Memory B cell (primary cell): ENCODE measurements at regions not wholly inside any gene's neighbourhood (a gene's known extent, or its start where the extent isn't known, plus 50 kb on each side); places are given as distances from the start of the nearest gene placed in this dataset.

Experiments
- ATAC-seq: fragments of 150-1000 bp; cut with Tn5 transposase; 2 replicates; pipeline ENCODE4 v1.10.0; 2021; ENCODE audit warnings: low read depth, mild to moderate bottlenecking, moderate library complexity
- DNase-seq, 2 donors: peaks; one replicate each; pipeline ENCODE4 v3.0.0; 2022; ENCODE audit warnings: low spot score in 2 of 2
- H3K27ac Mint-ChIP-seq: one replicate; pipeline ENCODE4 v1.8.0; 2022; ENCODE audit warnings: mild to moderate bottlenecking, moderate library complexity, mixed read lengths
- H3K27me3 Mint-ChIP-seq: one replicate; pipeline ENCODE4 v1.8.0; 2022; ENCODE audit warnings: mixed read lengths
- H3K36me3 Mint-ChIP-seq: one replicate; pipeline ENCODE4 v1.8.0; 2022; ENCODE audit warnings: mild to moderate bottlenecking, mixed read lengths
- H3K4me1 Mint-ChIP-seq: one replicate; pipeline ENCODE4 v1.8.0; 2022; ENCODE audit warnings: mixed read lengths
- H3K4me3 Mint-ChIP-seq: one replicate; pipeline ENCODE4 v1.8.0; 2022; ENCODE audit warnings: mild to moderate bottlenecking, moderate library complexity, mixed read lengths
- H3K9me3 Mint-ChIP-seq: one replicate; pipeline ENCODE4 v1.8.0; 2022; ENCODE audit warnings: mixed read lengths

GRCh38 chr2:226136739-226137138 lies 662.9 kb downstream of the IRS1 start:
- Mint-ChIP-seq H3K4me1 (peaks cover 10% of the 10 kb centered on the region), H3K9me3 (no peaks in the 10 kb centered on the region), H3K4me3 (no peak overlapping the region), H3K27ac (peak overlapping the region; percentile 45), H3K36me3 (no peaks in the 10 kb centered on the region), H3K27me3 (no peaks in the 10 kb centered on the region)
- peak in 1 of 2 donors; percentile 0 for DNase-seq
- peak; percentile 72 for ATAC-seq

DNA sequence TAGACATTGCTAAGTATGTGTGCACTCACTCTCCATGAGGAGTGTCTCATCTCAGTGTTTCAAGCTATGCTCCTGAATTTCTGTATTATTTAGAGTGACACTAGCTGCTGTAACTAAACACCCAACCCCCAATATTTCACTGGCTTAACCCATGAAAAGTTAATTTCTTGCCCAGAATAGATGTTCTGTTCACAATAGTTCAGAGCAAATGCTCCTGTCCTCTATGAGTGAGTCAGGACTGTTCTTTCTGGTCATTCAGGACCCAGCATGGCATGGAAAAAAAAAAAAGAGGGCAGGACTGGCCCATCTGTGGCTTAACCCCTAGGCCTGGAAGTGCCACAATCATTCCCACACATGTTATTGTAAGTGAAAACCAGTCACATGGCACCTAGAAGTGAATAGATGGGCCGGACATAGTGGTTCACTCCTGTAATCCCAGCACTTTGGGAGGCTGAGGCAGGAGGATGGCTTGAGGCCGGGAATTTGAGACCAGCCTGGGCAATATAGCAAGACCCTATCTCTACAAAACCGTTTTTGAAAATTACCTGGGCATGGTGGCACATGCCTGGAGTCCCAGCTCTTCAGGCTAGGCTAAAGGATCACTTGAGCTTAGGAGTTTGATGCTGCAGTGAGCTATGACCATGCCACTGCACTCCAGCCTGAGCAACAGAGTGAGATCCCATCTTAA lies 663.6 kb downstream of the IRS1 start:
- ATAC-seq (no peak), DNase-seq (no peak)
- Mint-ChIP-seq H3K27me3 (no peaks in the 10 kb centered on the region), H3K9me3 (no peaks in the 10 kb centered on the region), H3K36me3 (no peaks in the 10 kb centered on the region), H3K4me1 (peaks cover 10% of the 10 kb centered on the region), H3K4me3 (no peak overlapping the region), H3K27ac (peak overlapping the region; percentile 45)

- no peaks in the 10 kb centered on the region for H3K36me3 Mint-ChIP-seq
- ATAC-seq, result no peak
- no peak for DNase-seq
- H3K4me3 Mint-ChIP-seq, result no peak overlapping the region
- no peaks in the 10 kb centered on the region for H3K27me3 Mint-ChIP-seq
- no peaks in the 10 kb centered on the region for H3K9me3 Mint-ChIP-seq
- H3K27ac Mint-ChIP-seq, result no peak overlapping the region
- peaks cover 10% of the 10 kb centered on the region for H3K4me1 Mint-ChIP-seq
These were observed 667.1 kb downstream of the IRS1 start for GRCh38 chr2:226132323-226133215.

DNA sequence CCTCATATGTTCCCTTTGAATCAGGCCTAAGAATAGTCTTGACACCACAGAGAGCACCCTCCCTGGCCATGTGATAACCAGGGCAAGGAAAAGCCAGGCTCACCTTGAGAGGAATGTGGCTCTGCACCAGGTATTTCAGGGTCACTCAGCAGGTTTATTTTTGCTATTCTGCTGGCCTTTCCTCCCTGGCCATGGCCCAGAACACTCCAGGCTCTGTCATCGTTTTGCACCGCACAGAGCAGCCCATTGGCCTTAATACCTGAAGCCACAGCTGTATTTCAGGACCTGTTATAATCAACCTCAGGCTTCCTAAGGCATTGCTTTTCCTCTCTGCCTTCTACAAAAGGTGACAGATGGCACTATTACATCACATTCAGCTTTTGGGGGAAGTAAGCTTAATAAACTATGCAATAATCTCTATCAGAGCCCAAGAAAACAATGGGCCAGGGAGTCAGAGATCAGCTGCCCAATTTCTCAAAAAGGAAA lies 668.3 kb downstream of the IRS1 start:
- no peaks in the 10 kb centered on the region for H3K9me3 Mint-ChIP-seq
- H3K27ac Mint-ChIP-seq, result no peak overlapping the region
- DNase-seq (no peak), ATAC-seq (no peak)
- no peak overlapping the region for H3K4me3 Mint-ChIP-seq
- H3K27me3 Mint-ChIP-seq, result peaks cover 1% of the 10 kb centered on the region
- no peaks in the 10 kb centered on the region for H3K4me1 Mint-ChIP-seq
- no peaks in the 10 kb centered on the region for H3K36me3 Mint-ChIP-seq

DNA sequence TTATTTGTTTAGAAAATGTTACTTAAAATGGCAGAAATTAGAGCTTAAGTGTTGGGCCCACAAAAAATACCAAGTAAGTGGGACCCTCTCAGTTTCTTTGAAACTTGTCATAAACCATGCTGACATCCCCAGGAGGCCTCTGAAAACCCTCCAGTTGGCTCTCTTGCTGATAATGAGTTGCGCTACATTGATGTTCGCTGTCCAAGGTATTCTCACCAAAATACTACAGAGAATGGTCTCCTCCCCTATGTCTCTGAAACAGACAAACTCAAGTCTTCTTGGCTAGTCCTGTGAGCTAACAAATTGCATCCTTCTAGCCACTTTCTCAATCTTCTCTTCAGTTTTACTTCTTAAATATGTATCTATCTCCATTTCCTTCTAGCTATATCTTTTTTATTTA lies 669.4 kb downstream of the IRS1 start:
- Mint-ChIP-seq H3K27ac (no peak overlapping the region), H3K36me3 (no peaks in the 10 kb centered on the region), H3K9me3 (no peaks in the 10 kb centered on the region), H3K4me3 (no peak overlapping the region), H3K27me3 (peaks cover 1% of the 10 kb centered on the region), H3K4me1 (no peaks in the 10 kb centered on the region)
- DNase-seq (no peak), ATAC-seq (no peak)

DNA sequence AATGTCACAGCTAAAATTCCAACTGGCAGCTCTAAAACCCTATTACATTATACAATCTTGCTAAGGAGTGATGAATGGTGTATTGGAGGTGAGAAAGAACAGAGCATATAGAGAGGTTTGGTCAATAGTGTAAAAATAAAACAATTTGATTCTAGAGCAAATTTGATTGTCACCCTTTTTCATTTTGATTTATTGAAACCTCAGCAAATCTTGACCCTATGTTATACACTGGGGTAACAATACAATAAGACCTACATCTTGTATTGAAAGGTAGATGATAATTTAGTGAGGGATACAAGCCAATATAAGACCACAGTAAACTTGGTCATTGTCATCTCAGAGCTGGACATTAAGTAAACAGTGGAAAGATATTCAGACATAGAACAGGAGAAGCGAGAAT lies 671.9 kb downstream of the IRS1 start:
- H3K27me3 Mint-ChIP-seq, result peaks cover 1% of the 10 kb centered on the region
- no peak overlapping the region for H3K4me3 Mint-ChIP-seq
- H3K4me1 Mint-ChIP-seq, result no peaks in the 10 kb centered on the region
- DNase-seq, result no peak
- no peaks in the 10 kb centered on the region for H3K36me3 Mint-ChIP-seq
- no peaks in the 10 kb centered on the region for H3K9me3 Mint-ChIP-seq
- no peak for ATAC-seq
- no peak overlapping the region for H3K27ac Mint-ChIP-seq

DNA sequence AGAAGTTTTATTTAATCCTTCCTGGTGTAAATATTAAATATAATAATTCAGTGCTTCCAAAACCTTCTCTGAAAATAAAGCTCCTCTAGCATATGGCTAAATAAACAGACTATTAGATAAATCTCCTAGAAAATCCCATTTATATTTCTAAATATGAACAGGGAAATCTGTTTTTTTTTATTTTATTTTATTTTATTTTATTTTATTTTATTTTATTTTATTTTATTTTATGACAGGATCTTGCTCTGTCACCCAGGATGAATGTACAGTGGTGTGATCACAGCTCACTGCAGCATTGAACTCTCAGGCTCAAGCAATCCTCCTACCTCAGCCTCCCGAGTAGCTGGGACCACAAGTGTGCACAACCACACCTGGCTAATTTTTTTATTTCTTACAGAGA lies 673.5 kb downstream of the IRS1 start:
- H3K36me3 Mint-ChIP-seq, result no peaks in the 10 kb centered on the region
- H3K27ac Mint-ChIP-seq, result no peak overlapping the region

DNA sequence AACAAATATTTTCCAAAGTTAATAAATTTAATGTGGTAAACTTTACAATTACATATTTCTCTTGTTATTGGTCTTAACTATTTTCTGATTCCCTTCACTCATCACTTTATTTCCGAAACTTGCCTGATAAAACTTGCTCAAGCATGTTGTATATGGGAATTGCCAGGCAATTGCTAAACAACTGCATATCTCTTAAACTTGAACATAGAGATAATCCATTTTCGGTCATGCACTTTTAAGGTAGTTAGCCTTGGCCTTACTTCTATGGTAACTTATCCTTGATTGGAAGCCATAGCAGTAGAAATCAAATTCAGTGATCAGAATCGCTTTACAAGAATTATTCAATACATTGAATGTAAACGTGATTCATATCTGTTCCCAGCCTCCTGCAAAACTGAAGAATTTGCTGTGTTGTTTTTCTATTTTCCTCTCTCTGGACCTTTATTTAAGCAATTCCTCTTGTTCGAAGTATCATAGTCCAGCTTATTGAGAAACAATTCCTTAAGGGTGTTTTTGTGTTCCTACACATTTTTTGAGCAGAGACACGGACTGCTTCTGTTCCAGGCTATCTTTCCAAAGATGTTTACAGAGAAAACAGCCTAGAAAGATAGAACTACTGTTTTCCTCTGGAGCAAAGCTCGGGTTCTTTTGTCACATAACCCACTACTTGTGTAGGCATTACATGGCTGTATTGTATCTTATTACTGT lies 674.3 kb downstream of the IRS1 start:
- Mint-ChIP-seq H3K4me3 (no peak overlapping the region), H3K4me1 (no peaks in the 10 kb centered on the region), H3K9me3 (no peaks in the 10 kb centered on the region), H3K27me3 (peaks cover 1% of the 10 kb centered on the region), H3K36me3 (no peaks in the 10 kb centered on the region), H3K27ac (no peak overlapping the region)
- no peak for DNase-seq
- ATAC-seq, result no peak

More for the DNA sequence above, 673.5 kb downstream of the IRS1 start:
- ATAC-seq (no peak), DNase-seq (no peak)
- Mint-ChIP-seq H3K4me3 (no peak overlapping the region), H3K4me1 (no peaks in the 10 kb centered on the region), H3K27me3 (peaks cover 1% of the 10 kb centered on the region), H3K9me3 (no peaks in the 10 kb centered on the region)

GRCh38 chr2:226124548-226125011 lies 675.0 kb downstream of the IRS1 start:
- H3K36me3 Mint-ChIP-seq, result no peaks in the 10 kb centered on the region
- no peak overlapping the region for H3K4me3 Mint-ChIP-seq
- DNase-seq (no peak), ATAC-seq (no peak)
- H3K27me3 Mint-ChIP-seq, result peaks cover 1% of the 10 kb centered on the region
- H3K4me1 Mint-ChIP-seq, result no peaks in the 10 kb centered on the region
- H3K9me3 Mint-ChIP-seq, result no peaks in the 10 kb centered on the region
- no peak overlapping the region for H3K27ac Mint-ChIP-seq

DNA sequence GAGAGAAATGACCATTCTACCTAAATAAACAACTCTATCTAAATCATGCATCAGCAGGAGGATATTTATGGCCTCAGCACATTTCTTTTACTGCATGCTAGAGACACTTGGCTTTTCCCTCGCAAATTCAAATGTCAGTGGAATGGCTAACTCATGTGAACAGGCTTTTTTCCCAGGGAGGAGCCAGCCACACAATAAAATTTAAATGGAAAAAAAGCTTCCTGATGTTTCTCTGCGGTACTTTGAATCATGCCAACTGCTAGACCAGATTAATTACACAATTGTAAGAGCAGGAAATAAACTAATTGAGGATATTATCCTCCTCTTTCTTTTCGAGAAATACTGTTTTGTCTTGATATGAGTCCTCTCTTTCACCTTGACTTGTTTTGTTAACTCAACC lies 676.3 kb downstream of the IRS1 start:
- H3K9me3 Mint-ChIP-seq, result no peaks in the 10 kb centered on the region
- ATAC-seq (no peak), DNase-seq (no peak)
- H3K27ac Mint-ChIP-seq, result no peak overlapping the region
- no peak overlapping the region for H3K4me3 Mint-ChIP-seq
- no peaks in the 10 kb centered on the region for H3K36me3 Mint-ChIP-seq
- H3K4me1 Mint-ChIP-seq, result no peaks in the 10 kb centered on the region
- H3K27me3 Mint-ChIP-seq, result peaks cover 1% of the 10 kb centered on the region

- Mint-ChIP-seq H3K27ac (no peak overlapping the region), H3K27me3 (no peaks in the 10 kb centered on the region), H3K4me3 (no peak overlapping the region), H3K4me1 (no peaks in the 10 kb centered on the region), H3K36me3 (no peaks in the 10 kb centered on the region), H3K9me3 (no peaks in the 10 kb centered on the region)
- DNase-seq (no peak), ATAC-seq (no peak)
These were observed 677.6 kb downstream of the IRS1 start for GRCh38 chr2:226122041-226122440.

GRCh38 chr2:226121046-226121738 lies 678.4 kb downstream of the IRS1 start:
- DNase-seq (no peak), ATAC-seq (no peak)
- Mint-ChIP-seq H3K4me1 (no peaks in the 10 kb centered on the region), H3K9me3 (no peaks in the 10 kb centered on the region), H3K27me3 (no peaks in the 10 kb centered on the region), H3K27ac (no peak overlapping the region), H3K4me3 (no peak overlapping the region), H3K36me3 (no peaks in the 10 kb centered on the region)

DNA sequence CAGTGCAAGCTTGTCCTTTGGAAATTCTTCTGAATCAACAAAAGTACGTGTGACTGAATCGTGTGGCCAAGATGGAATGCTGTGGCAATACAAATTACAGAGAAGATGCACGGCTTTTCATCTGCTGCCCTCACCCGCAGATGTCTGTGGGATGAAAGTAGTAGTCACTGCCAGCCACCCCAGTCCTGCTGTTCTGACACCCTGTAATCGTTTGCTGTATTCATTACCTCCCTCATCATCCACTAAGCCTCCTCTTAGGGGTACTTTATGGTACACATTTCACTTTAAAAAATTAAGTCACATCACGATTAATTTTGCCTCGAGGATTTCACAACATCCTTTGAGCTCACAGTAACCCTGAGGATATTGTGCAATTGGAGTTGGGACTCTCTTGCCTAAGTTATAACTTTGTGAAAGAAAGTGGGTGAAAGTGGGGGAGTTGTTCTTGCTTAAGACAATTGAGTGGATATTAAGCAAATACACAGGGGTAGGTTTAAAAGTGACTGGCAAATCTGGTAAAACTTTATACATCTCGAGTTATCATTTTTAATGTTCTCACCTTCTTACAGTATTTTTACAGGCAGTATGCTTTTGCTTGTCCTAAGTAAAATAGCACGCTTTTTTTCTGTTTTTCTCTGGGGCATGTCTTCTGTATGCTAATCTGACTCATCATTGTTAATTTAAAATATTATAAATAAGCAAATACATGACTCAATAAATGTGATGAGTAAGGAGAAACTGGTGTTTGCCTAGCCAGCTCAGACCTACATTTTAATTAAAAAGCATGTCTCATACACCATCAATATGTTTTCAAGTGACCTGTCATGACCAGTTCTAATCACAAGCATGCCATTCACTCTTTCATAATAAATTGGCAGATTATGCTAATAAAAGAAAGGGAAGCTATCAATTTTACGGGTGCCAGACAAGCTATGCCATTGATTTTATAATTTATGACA lies 680.9 kb downstream of the IRS1 start:
- no peak for DNase-seq

More for the DNA sequence above, 680.9 kb downstream of the IRS1 start:
- no peaks in the 10 kb centered on the region for H3K9me3 Mint-ChIP-seq
- no peak overlapping the region for H3K27ac Mint-ChIP-seq
- ATAC-seq, result no peak
- H3K27me3 Mint-ChIP-seq, result no peaks in the 10 kb centered on the region
- no peaks in the 10 kb centered on the region for H3K4me1 Mint-ChIP-seq
- H3K4me3 Mint-ChIP-seq, result no peak overlapping the region
- no peaks in the 10 kb centered on the region for H3K36me3 Mint-ChIP-seq
